Testis (tissue), 2 donors: ENCODE measurements at regions not wholly inside any gene's neighbourhood (a gene's known extent, or its start where the extent isn't known, plus 50 kb on each side); places are given as distances from the start of the nearest gene placed in this dataset.

ENCODE experiments used
- CTCF ChIP-seq, 3 experiments: fragments of 450-650 bp in 2 of 3; fragments of 200-600 bp in 1 of 3; sonication (generic) in 1 of 3; IDR thresholded peaks; one replicate each; pipeline ENCODE4 v1.5.1; 2016 to 2019; ENCODE audit warnings: antibody characterized with exemption in 3 of 3, mild to moderate bottlenecking in 2 of 3, moderate library complexity in 1 of 3
- POLR2A ChIP-seq: fragments of 450-650 bp; IDR thresholded peaks from one replicate; pipeline ENCODE4 v1.6.1; 2017; ENCODE audit warnings: antibody characterized with exemption, mild to moderate bottlenecking, moderate library complexity

GRCh38 chrX:124699876-124700275 is 353.5 kb downstream of the SH2D1A start:
- no peak for TF ChIP-seq POLR2A
- TF ChIP-seq CTCF (IDR thresholded peaks at IDR 0.05) = no peak
